Stimulated activated memory B cell treated with anti-CD40 and anti-IgM and Interleukin-4, amounts not matched to agents 10 μg/mL and 1 μg/mL and 100 μg/mL, for 72 hours (primary cell): ENCODE measurements at regions not wholly inside any gene's neighbourhood (a gene's known extent, or its start where the extent isn't known, plus 50 kb on each side); places are given as distances from the start of the nearest gene placed in this dataset.

Source experiments
- ATAC-seq: fragments of 150-1000 bp; cut with Tn5 transposase; 2 replicates; pipeline ENCODE4 v1.10.0; 2021
- H3K27ac Mint-ChIP-seq: one replicate; pipeline ENCODE4 v1.8.0; 2022; ENCODE audit warnings: mild to moderate bottlenecking, mixed read lengths
- H3K27me3 Mint-ChIP-seq: one replicate; pipeline ENCODE4 v1.8.0; 2022; ENCODE audit warnings: mixed read lengths
- H3K36me3 Mint-ChIP-seq: one replicate; pipeline ENCODE4 v1.8.0; 2022; ENCODE audit warnings: mixed read lengths
- H3K4me1 Mint-ChIP-seq: one replicate; pipeline ENCODE4 v1.8.0; 2022; ENCODE audit warnings: mixed read lengths
- H3K4me3 Mint-ChIP-seq: one replicate; pipeline ENCODE4 v1.8.0; 2022; ENCODE audit warnings: mild to moderate bottlenecking, moderate library complexity, mixed read lengths
- H3K9me3 Mint-ChIP-seq: one replicate; pipeline ENCODE4 v1.8.0; 2022; ENCODE audit warnings: mixed read lengths

GRCh38 chr6:163823577-163823976 lies 409.1 kb downstream of the QKI start:
- Mint-ChIP-seq H3K27ac (no peak overlapping the region), H3K4me1 (no peaks in the 10 kb centered on the region), H3K36me3 (no peaks in the 10 kb centered on the region), H3K4me3 (no peak overlapping the region), H3K9me3 (no peaks in the 10 kb centered on the region), H3K27me3 (peaks cover 28% of the 10 kb centered on the region)
- no peak for ATAC-seq

- H3K9me3 Mint-ChIP-seq: no peaks in the 10 kb centered on the region
- no peak overlapping the region for H3K4me3 Mint-ChIP-seq
- no peaks in the 10 kb centered on the region for H3K4me1 Mint-ChIP-seq
- no peaks in the 10 kb centered on the region for H3K36me3 Mint-ChIP-seq
- no peak overlapping the region for H3K27ac Mint-ChIP-seq
- H3K27me3 Mint-ChIP-seq: peaks cover 9% of the 10 kb centered on the region
- ATAC-seq: no peak
These were observed 406.4 kb downstream of the QKI start for GRCh38 chr6:163820745-163821458.

- Mint-ChIP-seq H3K36me3 (no peaks in the 10 kb centered on the region), H3K4me3 (no peak overlapping the region), H3K27me3 (peaks cover 2% of the 10 kb centered on the region), H3K4me1 (peaks cover 2% of the 10 kb centered on the region), H3K27ac (no peak overlapping the region), H3K9me3 (no peaks in the 10 kb centered on the region)
- no peak for ATAC-seq
These were observed 405.7 kb downstream of the QKI start for GRCh38 chr6:163820171-163820570.

GRCh38 chr6:163818719-163819118 lies 404.2 kb downstream of the QKI start:
- no peak overlapping the region for H3K4me3 Mint-ChIP-seq
- no peak for ATAC-seq
- H3K4me1 Mint-ChIP-seq: peaks cover 17% of the 10 kb centered on the region
- no peak overlapping the region for H3K27ac Mint-ChIP-seq
- H3K9me3 Mint-ChIP-seq: peaks cover 2% of the 10 kb centered on the region
- H3K36me3 Mint-ChIP-seq: no peaks in the 10 kb centered on the region
- H3K27me3 Mint-ChIP-seq: no peaks in the 10 kb centered on the region

GRCh38 chr6:163816441-163816840 lies 401.9 kb downstream of the QKI start:
- Mint-ChIP-seq H3K36me3 (no peaks in the 10 kb centered on the region), H3K4me1 (peaks cover 25% of the 10 kb centered on the region), H3K27me3 (no peaks in the 10 kb centered on the region), H3K4me3 (no peak overlapping the region), H3K9me3 (peaks cover 2% of the 10 kb centered on the region), H3K27ac (no peak overlapping the region)
- no peak for ATAC-seq

- Mint-ChIP-seq H3K4me1 (peaks cover 25% of the 10 kb centered on the region), H3K36me3 (no peaks in the 10 kb centered on the region), H3K4me3 (no peak overlapping the region), H3K27me3 (no peaks in the 10 kb centered on the region), H3K9me3 (peaks cover 2% of the 10 kb centered on the region), H3K27ac (no peak overlapping the region)
- no peak for ATAC-seq
These were observed 401.3 kb downstream of the QKI start for GRCh38 chr6:163815796-163816195.

GRCh38 chr6:163814494-163815364 lies 400.2 kb downstream of the QKI start:
- H3K27ac Mint-ChIP-seq: peak overlapping the region; percentile 40
- ATAC-seq: peak; percentile 39
- no peak overlapping the region for H3K4me3 Mint-ChIP-seq
- H3K27me3 Mint-ChIP-seq: no peaks in the 10 kb centered on the region
- H3K9me3 Mint-ChIP-seq: peaks cover 2% of the 10 kb centered on the region
- H3K4me1 Mint-ChIP-seq: peaks cover 25% of the 10 kb centered on the region
- H3K36me3 Mint-ChIP-seq: no peaks in the 10 kb centered on the region

GRCh38 chr6:163813979-163814493 lies 399.5 kb downstream of the QKI start:
- Mint-ChIP-seq H3K27ac (peak overlapping the region; percentile 40), H3K9me3 (peaks cover 2% of the 10 kb centered on the region), H3K36me3 (no peaks in the 10 kb centered on the region), H3K4me1 (peaks cover 25% of the 10 kb centered on the region), H3K27me3 (no peaks in the 10 kb centered on the region), H3K4me3 (no peak overlapping the region)
- ATAC-seq: no peak

- Mint-ChIP-seq H3K27ac (no peak overlapping the region), H3K4me3 (no peak overlapping the region), H3K27me3 (no peaks in the 10 kb centered on the region)
These were observed 396.8 kb downstream of the QKI start for GRCh38 chr6:163811317-163811716.

GRCh38 chr6:163809364-163809763 lies 394.8 kb downstream of the QKI start:
- Mint-ChIP-seq H3K4me1 (peaks cover 15% of the 10 kb centered on the region), H3K36me3 (no peaks in the 10 kb centered on the region), H3K27me3 (no peaks in the 10 kb centered on the region), H3K9me3 (peaks cover 2% of the 10 kb centered on the region), H3K27ac (no peak overlapping the region), H3K4me3 (no peak overlapping the region)
- no peak for ATAC-seq

More at GRCh38 chr6:163811317-163811716, 396.8 kb downstream of the QKI start:
- Mint-ChIP-seq H3K9me3 (peaks cover 2% of the 10 kb centered on the region), H3K4me1 (peaks cover 25% of the 10 kb centered on the region), H3K36me3 (no peaks in the 10 kb centered on the region)
- ATAC-seq: no peak

- Mint-ChIP-seq H3K27ac (no peak overlapping the region), H3K36me3 (no peaks in the 10 kb centered on the region), H3K4me1 (peaks cover 10% of the 10 kb centered on the region), H3K9me3 (no peaks in the 10 kb centered on the region), H3K4me3 (no peak overlapping the region), H3K27me3 (no peaks in the 10 kb centered on the region)
- ATAC-seq: no peak
These were observed 394.4 kb downstream of the QKI start for GRCh38 chr6:163808871-163809270.

- H3K4me1 Mint-ChIP-seq: peaks cover 6% of the 10 kb centered on the region
- no peak overlapping the region for H3K4me3 Mint-ChIP-seq
- no peaks in the 10 kb centered on the region for H3K27me3 Mint-ChIP-seq
- no peaks in the 10 kb centered on the region for H3K36me3 Mint-ChIP-seq
- no peaks in the 10 kb centered on the region for H3K9me3 Mint-ChIP-seq
- H3K27ac Mint-ChIP-seq: no peak overlapping the region
- no peak for ATAC-seq
These were observed 393.7 kb downstream of the QKI start for GRCh38 chr6:163808231-163808630.

GRCh38 chr6:163806755-163807499 lies 392.4 kb downstream of the QKI start:
- Mint-ChIP-seq H3K27ac (no peak overlapping the region), H3K4me1 (no peaks in the 10 kb centered on the region), H3K27me3 (no peaks in the 10 kb centered on the region), H3K9me3 (no peaks in the 10 kb centered on the region), H3K4me3 (no peak overlapping the region), H3K36me3 (no peaks in the 10 kb centered on the region)
- ATAC-seq: no peak

- Mint-ChIP-seq H3K27me3 (no peaks in the 10 kb centered on the region), H3K4me1 (no peaks in the 10 kb centered on the region), H3K4me3 (no peak overlapping the region), H3K36me3 (no peaks in the 10 kb centered on the region), H3K9me3 (peaks cover 4% of the 10 kb centered on the region), H3K27ac (no peak overlapping the region)
- no peak for ATAC-seq
These were observed 390.5 kb downstream of the QKI start for GRCh38 chr6:163804991-163805390.

GRCh38 chr6:163802267-163802666 lies 387.7 kb downstream of the QKI start:
- Mint-ChIP-seq H3K36me3 (peaks cover 4% of the 10 kb centered on the region), H3K27ac (no peak overlapping the region), H3K4me1 (no peaks in the 10 kb centered on the region), H3K4me3 (no peak overlapping the region), H3K27me3 (no peaks in the 10 kb centered on the region), H3K9me3 (peaks cover 11% of the 10 kb centered on the region)
- ATAC-seq: no peak
